NCI-H187 treated with DMSO at 0.1 percent for 48 hours (cell line): ENCODE measurements at regions not wholly inside any gene's neighbourhood (a gene's known extent, or its start where the extent isn't known, plus 50 kb on each side); places are given as distances from the start of the nearest gene placed in this dataset.

ENCODE experiments used
- DNase-seq: peaks from one replicate; lab custom pipeline; 2025; lab: John Stamatoyannopoulos, UW

GRCh38 chr3:31142543-31142942 lies 248.1 kb upstream of the GADL1 start:
- DNase-seq = no peak

- DNase-seq = no peak
Observed at GRCh38 chr3:31145062-31145461, 250.6 kb upstream of the GADL1 start.

- no peak for DNase-seq
Observed at GRCh38 chr3:31147550-31147949, 253.1 kb upstream of the GADL1 start.

GRCh38 chr3:31157047-31157694 lies 262.7 kb upstream of the GADL1 start:
- no peak for DNase-seq

GRCh38 chr3:31157893-31158620 lies 263.6 kb upstream of the GADL1 start:
- no peak for DNase-seq

- DNase-seq = no peak
Observed at GRCh38 chr3:31159331-31160039, 265.0 kb upstream of the GADL1 start.

- DNase-seq = no peak
Observed at GRCh38 chr3:31161889-31162288, 267.4 kb upstream of the GADL1 start.

- DNase-seq = no peak
Observed at GRCh38 chr3:31164381-31164780, 269.9 kb upstream of the GADL1 start.

GRCh38 chr3:31165399-31165860 lies 271.0 kb upstream of the GADL1 start:
- DNase-seq = peak; percentile 92

- no peak for DNase-seq
Observed at GRCh38 chr3:31166249-31166885, 271.9 kb upstream of the GADL1 start.

GRCh38 chr3:31167666-31168065 lies 273.2 kb upstream of the GADL1 start:
- DNase-seq = no peak

GRCh38 chr3:31170932-31171670 lies 276.6 kb upstream of the GADL1 start:
- no peak for DNase-seq

- DNase-seq = no peak
Observed at GRCh38 chr3:31172336-31172735, 277.9 kb upstream of the GADL1 start.

GRCh38 chr3:31173118-31173718 lies 278.8 kb upstream of the GADL1 start:
- DNase-seq = no peak

GRCh38 chr3:31174079-31174478 lies 279.6 kb upstream of the GADL1 start:
- DNase-seq = no peak

- DNase-seq = no peak
Observed at GRCh38 chr3:31176045-31176444, 281.6 kb upstream of the GADL1 start.

- no peak for DNase-seq
Observed at GRCh38 chr3:31178467-31178866, 284.0 kb upstream of the GADL1 start.

GRCh38 chr3:31179768-31180167 lies 285.3 kb upstream of the GADL1 start:
- DNase-seq = no peak

GRCh38 chr3:31180274-31180673 lies 285.8 kb upstream of the GADL1 start:
- no peak for DNase-seq

- DNase-seq = no peak
Observed at GRCh38 chr3:31181661-31182060, 287.2 kb upstream of the GADL1 start.

- no peak for DNase-seq
Observed at GRCh38 chr3:31182661-31183060, 288.2 kb upstream of the GADL1 start.
